ENCODE measurements at regions not wholly inside any gene's neighbourhood (a gene's known extent, or its start where the extent isn't known, plus 50 kb on each side); places are given as distances from the start of the nearest gene placed in this dataset.

DNA sequence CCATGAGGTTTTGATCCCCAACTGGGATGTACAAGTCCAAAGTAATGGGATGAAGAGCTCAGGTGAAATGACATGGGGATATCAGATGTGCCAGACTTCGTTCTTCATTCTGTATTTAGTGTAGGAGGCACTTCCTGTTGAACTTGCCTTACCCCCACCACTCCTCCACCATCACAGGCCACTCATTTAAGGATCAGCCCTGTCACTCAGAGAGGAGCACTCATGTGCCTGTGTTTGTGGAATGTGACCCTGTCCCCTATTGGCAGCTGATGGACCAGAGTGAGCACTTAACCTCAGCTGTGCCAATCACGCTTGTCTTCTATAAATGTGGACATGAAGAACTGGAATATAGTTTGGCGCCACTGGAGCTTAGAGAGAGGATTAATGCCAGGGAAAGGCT, 91.4 kb upstream of the CTTNBP2NL start:
- Histone ChIP-seq H3K36me3 (ENCODE audit: control insufficient read depth in 2 of 2, extremely low read depth in 1 of 2, insufficient read depth in 2 of 2, low read length in 2 of 2) (no peaks in the 10 kb centered on the region), H3K9me1 (ENCODE audit: control insufficient read depth, extremely low read depth, insufficient read depth, low read length) (no peaks in the 10 kb centered on the region), H3K4me2 (ENCODE audit: control insufficient read depth, extremely low read depth, insufficient read depth, low read depth, low read length) (no peak overlapping the region), H3K9me3 (ENCODE audit: control insufficient read depth, low read depth, low read length) (no peaks in the 10 kb centered on the region), H4K20me1 (ENCODE audit: control insufficient read depth, extremely low read depth, insufficient read depth, low read length) (no peaks in the 10 kb centered on the region), H3K4me1 (ENCODE audit: control insufficient read depth, extremely low read depth, insufficient read depth, low read length) (no peaks in the 10 kb centered on the region), H2AFZ (ENCODE audit: control insufficient read depth, low read length) (no peak overlapping the region), H3K27me3 (ENCODE audit: control insufficient read depth, extremely low read depth, insufficient read depth, low read length) (peaks cover 7% of the 10 kb centered on the region), H3K27ac (ENCODE audit: control insufficient read depth, insufficient read depth, low read length) (no peak overlapping the region), H3K9ac (ENCODE audit: control insufficient read depth, extremely low read depth, insufficient read depth, low read length) (no peak overlapping the region), H3K4me3 (ENCODE audit: control insufficient read depth in 2 of 3, extremely low read depth in 1 of 3, insufficient read depth in 2 of 3, low read depth in 1 of 3, low read length in 3 of 3) (no peak overlapping the region), H3K79me2 (ENCODE audit: control insufficient read depth, insufficient read depth, low read length) (no peaks in the 10 kb centered on the region)
- TF ChIP-seq EZH2 (IDR thresholded peaks at IDR 0.05; ENCODE audit: low read length) = no peak
- TF ChIP-seq, protein P1, sequence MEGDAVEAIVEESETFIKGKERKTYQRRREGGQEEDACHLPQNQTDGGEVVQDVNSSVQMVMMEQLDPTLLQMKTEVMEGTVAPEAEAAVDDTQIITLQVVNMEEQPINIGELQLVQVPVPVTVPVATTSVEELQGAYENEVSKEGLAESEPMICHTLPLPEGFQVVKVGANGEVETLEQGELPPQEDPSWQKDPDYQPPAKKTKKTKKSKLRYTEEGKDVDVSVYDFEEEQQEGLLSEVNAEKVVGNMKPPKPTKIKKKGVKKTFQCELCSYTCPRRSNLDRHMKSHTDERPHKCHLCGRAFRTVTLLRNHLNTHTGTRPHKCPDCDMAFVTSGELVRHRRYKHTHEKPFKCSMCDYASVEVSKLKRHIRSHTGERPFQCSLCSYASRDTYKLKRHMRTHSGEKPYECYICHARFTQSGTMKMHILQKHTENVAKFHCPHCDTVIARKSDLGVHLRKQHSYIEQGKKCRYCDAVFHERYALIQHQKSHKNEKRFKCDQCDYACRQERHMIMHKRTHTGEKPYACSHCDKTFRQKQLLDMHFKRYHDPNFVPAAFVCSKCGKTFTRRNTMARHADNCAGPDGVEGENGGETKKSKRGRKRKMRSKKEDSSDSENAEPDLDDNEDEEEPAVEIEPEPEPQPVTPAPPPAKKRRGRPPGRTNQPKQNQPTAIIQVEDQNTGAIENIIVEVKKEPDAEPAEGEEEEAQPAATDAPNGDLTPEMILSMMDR (optimal IDR thresholded peaks at IDR 0.05 in 1 of 3, IDR thresholded peaks at IDR 0.05 in 1 of 3, conservative IDR thresholded peaks at IDR 0.05 in 1 of 3; ENCODE audit: extremely low read depth in 1 of 3, insufficient read depth in 2 of 3, low read length in 3 of 3) = no peak
- DNase-seq (ENCODE audit: low read depth, low spot score) (no peak), FAIRE-seq (no peak)
- dilution Hi-C loops (cut with MboI; ENCODE audit: extremely low pct_ligation_motif_present, low sequenced_read_pairs) = no loop called here

GRCh38 chr1:112307930-112308591, 88.0 kb upstream of the CTTNBP2NL start:
- FAIRE-seq (no peak), DNase-seq (ENCODE audit: low read depth, low spot score) (no peak)
- Histone ChIP-seq H3K4me2 (ENCODE audit: control insufficient read depth, extremely low read depth, insufficient read depth, low read depth, low read length) (no peak overlapping the region), H3K4me3 (ENCODE audit: control insufficient read depth in 2 of 3, extremely low read depth in 1 of 3, insufficient read depth in 2 of 3, low read depth in 1 of 3, low read length in 3 of 3) (no peak overlapping the region), H3K9me1 (ENCODE audit: control insufficient read depth, extremely low read depth, insufficient read depth, low read length) (no peaks in the 10 kb centered on the region), H3K9me3 (ENCODE audit: control insufficient read depth, low read depth, low read length) (no peaks in the 10 kb centered on the region), H3K36me3 (ENCODE audit: control insufficient read depth in 2 of 2, extremely low read depth in 1 of 2, insufficient read depth in 2 of 2, low read length in 2 of 2) (no peaks in the 10 kb centered on the region), H3K4me1 (ENCODE audit: control insufficient read depth, extremely low read depth, insufficient read depth, low read length) (no peaks in the 10 kb centered on the region), H4K20me1 (ENCODE audit: control insufficient read depth, extremely low read depth, insufficient read depth, low read length) (no peaks in the 10 kb centered on the region), H2AFZ (ENCODE audit: control insufficient read depth, low read length) (no peak overlapping the region), H3K27ac (ENCODE audit: control insufficient read depth, insufficient read depth, low read length) (no peak overlapping the region), H3K9ac (ENCODE audit: control insufficient read depth, extremely low read depth, insufficient read depth, low read length) (no peak overlapping the region), H3K27me3 (ENCODE audit: control insufficient read depth, extremely low read depth, insufficient read depth, low read length) (peaks cover 17% of the 10 kb centered on the region), H3K79me2 (ENCODE audit: control insufficient read depth, insufficient read depth, low read length) (no peaks in the 10 kb centered on the region)
- dilution Hi-C loops (cut with MboI; ENCODE audit: extremely low pct_ligation_motif_present, low sequenced_read_pairs) = no loop called here
- no peak for TF ChIP-seq EZH2 (IDR thresholded peaks at IDR 0.05; ENCODE audit: low read length)
- TF ChIP-seq, protein P1 (optimal IDR thresholded peaks at IDR 0.05 in 1 of 3, IDR thresholded peaks at IDR 0.05 in 1 of 3, conservative IDR thresholded peaks at IDR 0.05 in 1 of 3; ENCODE audit: extremely low read depth in 1 of 3, insufficient read depth in 2 of 3, low read length in 3 of 3) = no peak
